HepG2 (cell line): ENCODE measurements at regions not wholly inside any gene's neighbourhood (a gene's known extent, or its start where the extent isn't known, plus 50 kb on each side); places are given as distances from the start of the nearest gene placed in this dataset.

Experiments
- ATAC-seq: fragments of 200-7000 bp; cut with Tn5 transposase; 3 replicates; pipeline ENCODE4 v1.9.1; 2020; ENCODE audit warnings: mild to moderate bottlenecking, moderate library complexity
- BruUV-seq: library from RNA; stranded (reverse); fragments of 400-500 nt; replicated peaks from 2 replicates; lab custom pipeline; 2021; lab: Mats Ljungman, UMichigan
- CTCF ChIA-PET: fragments of 300-600 bp; formaldehyde crosslinking; extraction: SDS; loops from one replicate; lab custom pipeline; 2021; ENCODE audit warnings: low total read pairs, inconsistent platforms, low intra/inter-chr PET ratio; lab: Yijun Ruan, JAX
- POLR2A ChIA-PET: fragments of 350-600 bp; sonication (Branson Sonifier 250); formaldehyde crosslinking; loops from one replicate; lab custom pipeline; 2020; ENCODE audit warnings: antibody characterized with exemption, inconsistent platforms; lab: Yijun Ruan, JAX
- DNase-seq: peaks from one replicate; pipeline ENCODE4 v3.0.0-alpha.2; 2015; ENCODE audit warnings: low spot score
- FAIRE-seq: peaks from 3 replicates; lab custom pipeline; 2011; peaks lifted over from hg19 to GRCh38; lab: Jason Lieb, UNC
- H2AFZ ChIP-seq: one replicate; pipeline ENCODE4 v1.6.1; 2011; ENCODE audit warnings: low read length, inconsistent platforms
- H3K27ac ChIP-seq: fragments of 300-600 bp; 3 replicates; pipeline ENCODE4 v1.8.0; 2011; ENCODE audit warnings: mixed run types, mild to moderate bottlenecking, mixed read lengths, low read length, inconsistent platforms; ENCODE audit not compliant: insufficient read depth; ENCODE audit errors: extremely low read length
- H3K27me3 ChIP-seq, 2 experiments: fragments of 200-600 bp in 1 of 2; 2 replicates in 1 of 2; 3 replicates in 1 of 2; pipeline versions ENCODE4 v1.6.0 to v1.8.0; 2011; ENCODE audit warnings: low read length in 2 of 2, mild to moderate bottlenecking in 2 of 2, moderate library complexity in 2 of 2, inconsistent platforms in 1 of 2; ENCODE audit not compliant: insufficient read depth in 2 of 2, control insufficient read depth in 1 of 2
- H3K36me3 ChIP-seq, 2 experiments: fragments of 200-600 bp in 1 of 2; replicated peaks in 1 of 2; 2 replicates in 1 of 2; 3 replicates in 1 of 2; pipeline versions ENCODE4 v1.5.1 to v1.8.0; 2011; ENCODE audit warnings: low read length in 2 of 2, inconsistent platforms in 1 of 2; ENCODE audit not compliant: insufficient read depth in 2 of 2, control insufficient read depth in 1 of 2
- H3K4me1 ChIP-seq: 2 replicates; pipeline ENCODE4 v1.5.1; 2012; ENCODE audit warnings: low read length, inconsistent platforms; ENCODE audit not compliant: insufficient read depth
- H3K4me2 ChIP-seq: 2 replicates; pipeline ENCODE4 v1.6.0; 2011; ENCODE audit warnings: low read depth, low read length, inconsistent platforms
- H3K4me3 ChIP-seq, 3 experiments: fragments of 200-600 bp in 1 of 3; sonication (generic), shearing (Covaris generic) in 1 of 3; replicated peaks in 1 of 3; 2 replicates each; pipeline ENCODE4 v1.5.1; 2011 to 2016; ENCODE audit warnings: low read length in 3 of 3, inconsistent platforms in 2 of 3, low read depth in 2 of 3, mild to moderate bottlenecking in 2 of 3, control low read depth in 1 of 3, mixed read lengths in 1 of 3; ENCODE audit not compliant: insufficient read depth in 1 of 3
- H3K79me2 ChIP-seq: one replicate; pipeline ENCODE4 v1.6.1; 2011; ENCODE audit warnings: low read length, inconsistent platforms; ENCODE audit not compliant: insufficient read depth
- H3K9ac ChIP-seq: 2 replicates; pipeline ENCODE4 v1.6.0; 2011; ENCODE audit warnings: mild to moderate bottlenecking, low read depth, low read length, inconsistent platforms; ENCODE audit not compliant: insufficient read depth
- H3K9me3 ChIP-seq: 2 replicates; pipeline ENCODE4 v1.5.1; 2012; ENCODE audit warnings: mild to moderate bottlenecking, low read length
- H4K20me1 ChIP-seq: 2 replicates; pipeline ENCODE4 v1.6.0; 2011; ENCODE audit warnings: inconsistent platforms, mild to moderate bottlenecking, low read length, moderate library complexity; ENCODE audit not compliant: insufficient read depth
- BCL6 ChIP-seq: IDR thresholded peaks from 2 replicates; pipeline ENCODE4 v1.6.1; 2016; ENCODE audit warnings: missing genetic modification reagents, missing compliant biosample characterization
- CEBPB ChIP-seq: IDR thresholded peaks from 2 replicates; pipeline ENCODE4 v1.6.1; 2011; ENCODE audit warnings: low read depth, low read length, improper control_type of control experiment, borderline replicate concordance
- GMEB2 ChIP-seq: IDR thresholded peaks from 2 replicates; pipeline ENCODE4 v1.6.1; 2016; ENCODE audit warnings: missing biosample characterization, missing genetic modification reagents, low read depth
- HMG20A ChIP-seq: IDR thresholded peaks from 2 replicates; pipeline ENCODE4 v1.6.1; 2016; ENCODE audit warnings: borderline replicate concordance
- HNRNPUL1 ChIP-seq: fragments of 200-400 bp; formaldehyde crosslinking; IDR thresholded peaks from 2 replicates; pipeline ENCODE4 v1.6.1; 2017; ENCODE audit warnings: low read depth, mild to moderate bottlenecking, low read length, moderate library complexity
- MAFF ChIP-seq: IDR thresholded peaks from 2 replicates; pipeline ENCODE4 v1.6.1; 2011; ENCODE audit warnings: low read depth, low read length, improper control_type of control experiment
- MAZ ChIP-seq, 2 experiments: sonication (generic) in 1 of 2; formaldehyde crosslinking in 1 of 2; IDR thresholded peaks; 2 replicates each; pipeline versions ENCODE4 v1.5.0 to v1.6.1; 2012 to 2020; ENCODE audit warnings: low read depth in 2 of 2, mild to moderate bottlenecking in 2 of 2, borderline replicate concordance in 1 of 2, improper control_type of control experiment in 1 of 2, low read length in 1 of 2, missing genetic modification reagents in 1 of 2, moderate library complexity in 1 of 2
- NFKBIZ ChIP-seq: IDR thresholded peaks from 2 replicates; pipeline ENCODE4 v1.6.1; 2018; ENCODE audit warnings: missing genetic modification reagents, missing compliant biosample characterization
- RBAK ChIP-seq: sonication (generic); formaldehyde crosslinking; IDR thresholded peaks from 2 replicates; pipeline ENCODE4 v1.5.1; 2020; ENCODE audit warnings: mild to moderate bottlenecking, missing genetic modification reagents
- RERE ChIP-seq: IDR thresholded peaks from 2 replicates; pipeline ENCODE4 v1.6.1; 2016; ENCODE audit warnings: low read depth, missing genetic modification reagents, missing compliant biosample characterization
- SMC3 ChIP-seq: IDR thresholded peaks from 2 replicates; pipeline ENCODE4 v1.6.1; 2011; ENCODE audit warnings: low read length, improper control_type of control experiment
- XRCC5 ChIP-seq: fragments of 200-400 bp; formaldehyde crosslinking; optimal IDR thresholded peaks from 2 replicates; pipeline ENCODE3; 2017; ENCODE audit warnings: mild to moderate bottlenecking, low read length
- YY1 ChIP-seq: IDR thresholded peaks from 2 replicates; pipeline ENCODE4 v1.6.1; 2011; ENCODE audit warnings: low read length, low read depth, moderate library complexity, mild to moderate bottlenecking; ENCODE audit not compliant: insufficient read depth, insufficient replicate concordance
- ZKSCAN8 ChIP-seq: IDR thresholded peaks from 2 replicates; pipeline ENCODE4 v1.6.1; 2016; ENCODE audit warnings: borderline replicate concordance, missing genetic modification reagents, missing compliant biosample characterization
- ZNF605 ChIP-seq: sonication (generic); formaldehyde crosslinking; IDR thresholded peaks from 2 replicates; pipeline ENCODE4 v1.8.0; 2022; ENCODE audit warnings: mild to moderate bottlenecking, missing genetic modification reagents
- ZNF878 ChIP-seq: sonication (generic); formaldehyde crosslinking; IDR thresholded peaks from 2 replicates; pipeline ENCODE4 v1.8.1; 2023; ENCODE audit warnings: mild to moderate bottlenecking, missing genetic modification reagents, moderate library complexity
- ZSCAN30 ChIP-seq: sonication (generic); formaldehyde crosslinking; IDR thresholded peaks from 2 replicates; pipeline ENCODE4 v1.5.0; 2020; ENCODE audit warnings: mild to moderate bottlenecking, missing genetic modification reagents
- WGBS: methylation state at CpG from one replicate; pipeline ENCODE4 v1.1.6; 2017; ENCODE audit warnings: low lambda C conversion rate; 5-methylcytosine and 5-hydroxymethylcytosine counted together
- in situ Hi-C: cut with HindIII; loops from 2 replicates; pipeline ENCODE4 v1.10.0; 2017; ENCODE audit warnings: low pct_unique_long_range_greater_than_20kb; ENCODE audit not compliant: extremely low pct_ligation_motif_present
- intact Hi-C: fragments of 100-400 bp; cut with micrococcal nuclease; formaldehyde crosslinking; loops from one replicate; pipeline ENCODE4 v1.10.0; 2022; ENCODE audit not compliant: unreplicated experiment

DNA sequence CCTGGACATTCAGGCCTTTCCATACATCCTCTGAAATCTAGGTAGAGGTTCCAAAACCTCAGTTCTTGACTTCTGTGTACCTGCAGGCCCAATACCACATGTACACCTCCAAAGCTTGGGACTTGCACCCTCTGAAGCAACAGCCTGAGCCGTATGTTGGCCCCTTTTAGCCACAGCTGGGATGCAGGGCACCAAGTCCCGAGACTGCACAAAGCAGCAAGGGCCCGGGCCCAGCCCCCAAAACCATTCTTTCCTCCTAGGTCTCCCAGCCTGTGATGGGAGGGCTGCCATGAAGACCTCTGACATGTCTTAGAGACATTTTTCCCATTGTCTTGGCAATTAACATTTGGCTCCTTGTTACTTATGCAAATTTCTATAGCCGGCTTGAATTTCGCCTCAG is 107.4 kb upstream of the FRMD1 start:
- H3K4me2 ChIP-seq, result no peak overlapping the region
- peaks cover 4 to 44% of the 10 kb centered on the region in 2 experiments; a peak in 4 of 5 replicates for H3K27me3 ChIP-seq
- ChIA-PET POLR2A (no interaction called here), CTCF (no interaction called here)
- H3K9me3 ChIP-seq, result no peaks in the 10 kb centered on the region
- no peak overlapping the region for H3K27ac ChIP-seq
- H3K36me3 ChIP-seq, result no peaks in the 10 kb centered on the region
- H4K20me1 ChIP-seq, result no peaks in the 10 kb centered on the region
- DNase-seq (no peak), FAIRE-seq (no peak), ATAC-seq (no peak)
- no peak overlapping the region for H3K4me3 ChIP-seq
- in situ Hi-C loops, result no loop called here
- TF ChIP-seq HNRNPUL1 (no peak), MAZ (IDR thresholded peaks at IDR 0.05; ENCODE audit: borderline replicate concordance, low read depth, low read length) (no peak), MAZ (CRISPR knock-in tag; IDR thresholded peaks at IDR 0.05; ENCODE audit: low read depth) (no peak), SMC3 (no peak), NFKBIZ (CRISPR knock-in tag) (no peak), RERE (CRISPR knock-in tag) (no peak), CEBPB (no peak), ZNF605 (CRISPR knock-in tag) (no peak), RBAK (CRISPR knock-in tag) (no peak), GMEB2 (CRISPR knock-in tag) (no peak), BCL6 (no peak), YY1 (no peak), ZSCAN30 (CRISPR knock-in tag) (no peak), MAFF (no peak), HMG20A (CRISPR knock-in tag) (no peak), ZKSCAN8 (no peak), XRCC5 (no peak), ZNF878 (CRISPR knock-in tag) (no peak)
- H2AFZ ChIP-seq, result no peak overlapping the region
- no peak overlapping the region for H3K9ac ChIP-seq
- no peaks in the 10 kb centered on the region for H3K4me1 ChIP-seq
- intact Hi-C loops, result no loop called here
- no peaks in the 10 kb centered on the region for H3K79me2 ChIP-seq
- no TSS peak for BruUV-seq
- 48% methylated on average over 5 of the region's 5 CpGs for WGBS
